Neural cell (in vitro differentiated cells): ENCODE measurements at regions not wholly inside any gene's neighbourhood (a gene's known extent, or its start where the extent isn't known, plus 50 kb on each side); places are given as distances from the start of the nearest gene placed in this dataset.

Experiments
- H2AFZ ChIP-seq: fragments of 200-600, 300-800 bp; sonication (generic), shearing (Covaris generic); 2 replicates; pipeline ENCODE4 v1.6.0; 2014; ENCODE audit warnings: low read depth, mild to moderate bottlenecking, antibody characterized with exemption, low read length, moderate library complexity
- H3F3A ChIP-seq: fragments of 200-600 bp; shearing (Covaris generic); 2 replicates; pipeline ENCODE4 v1.6.1; 2016; ENCODE audit warnings: mild to moderate bottlenecking, moderate library complexity, mixed read lengths, antibody characterized with exemption, low read length; ENCODE audit not compliant: insufficient read depth, poor library complexity, severe bottlenecking
- H3K27ac ChIP-seq: fragments of 200-600, 300-800 bp; sonication (generic), shearing (Covaris generic); 2 replicates; pipeline ENCODE4 v1.5.1; 2014; ENCODE audit warnings: mild to moderate bottlenecking, low read length, moderate library complexity
- H3K27me3 ChIP-seq: fragments of 300-800, 200-600 bp; sonication (generic), shearing (Covaris generic); 2 replicates; pipeline ENCODE4 v1.6.0; 2014; ENCODE audit warnings: mild to moderate bottlenecking, low read depth, low read length, moderate library complexity; ENCODE audit not compliant: insufficient read depth
- H3K36me3 ChIP-seq: fragments of 300-800, 200-600 bp; sonication (generic), shearing (Covaris generic); 2 replicates; pipeline ENCODE4 v1.5.1; 2014; ENCODE audit warnings: mild to moderate bottlenecking, antibody characterized with exemption, low read length, moderate library complexity; ENCODE audit not compliant: insufficient read depth
- H3K4me2 ChIP-seq: fragments of 300-800, 200-600 bp; sonication (generic), shearing (Covaris generic); 2 replicates; pipeline ENCODE4 v1.6.0; 2014; ENCODE audit warnings: mild to moderate bottlenecking, low read length
- H3K4me3 ChIP-seq: fragments of 300-800, 200-600 bp; sonication (generic), shearing (Covaris generic); 2 replicates; pipeline ENCODE4 v1.5.1; 2014; ENCODE audit warnings: mild to moderate bottlenecking, low read length, moderate library complexity
- H3K79me2 ChIP-seq: fragments of 200-600 bp; shearing (Covaris generic); replicated peaks from 2 replicates; pipeline ENCODE4 v1.6.0; 2014; ENCODE audit warnings: mild to moderate bottlenecking, low read length, moderate library complexity; ENCODE audit not compliant: insufficient read depth
- H3K9ac ChIP-seq: fragments of 300-800, 200-600 bp; sonication (generic), shearing (Covaris generic); 2 replicates; pipeline ENCODE4 v1.6.1; 2016; ENCODE audit warnings: mild to moderate bottlenecking, low read length, mixed read lengths
- H3K9me2 ChIP-seq: fragments of 200-600 bp; shearing (Covaris generic); 2 replicates; pipeline ENCODE4 v1.6.1; 2016; ENCODE audit warnings: mild to moderate bottlenecking, low read length, mixed read lengths; ENCODE audit not compliant: insufficient read depth
- H3K9me3 ChIP-seq: fragments of 200-600, 300-800 bp; sonication (generic), shearing (Covaris generic); 2 replicates; pipeline ENCODE4 v1.6.1; 2016; ENCODE audit warnings: mild to moderate bottlenecking, mixed run types, low read length, moderate library complexity, mixed read lengths
- H4K20me1 ChIP-seq: fragments of 200-600 bp; shearing (Covaris generic); 2 replicates; pipeline ENCODE4 v1.6.1; 2016; ENCODE audit warnings: mild to moderate bottlenecking, mixed run types; ENCODE audit not compliant: insufficient read depth
- EP300 ChIP-seq: fragments of 450-650 bp; conservative IDR thresholded peaks from 2 replicates; pipeline ENCODE4 v1.6.1; 2014; ENCODE audit warnings: antibody characterized with exemption, mild to moderate bottlenecking, moderate library complexity; ENCODE audit not compliant: poor library complexity, severe bottlenecking
- EZH2 ChIP-seq: fragments of 200-600, 300-800 bp; shearing (Covaris generic), sonication (generic); IDR thresholded peaks from 2 replicates; pipeline ENCODE4 v1.6.1; 2014; ENCODE audit warnings: antibody characterized with exemption, low read length, borderline replicate concordance, mild to moderate bottlenecking; ENCODE audit not compliant: insufficient read depth, poor library complexity, severe bottlenecking
- MXI1 ChIP-seq: fragments of 450-650 bp; conservative IDR thresholded peaks from 2 replicates; pipeline ENCODE4 v1.6.1; 2014; ENCODE audit warnings: antibody characterized with exemption, mild to moderate bottlenecking; ENCODE audit not compliant: poor library complexity, severe bottlenecking
- POLR2AphosphoS5 ChIP-seq: IDR thresholded peaks from 2 replicates; pipeline ENCODE4 v1.6.1; 2012
- RAD21 ChIP-seq: fragments of 450-650 bp; conservative IDR thresholded peaks from 2 replicates; pipeline ENCODE4 v1.6.1; 2014; ENCODE audit warnings: antibody characterized with exemption, mild to moderate bottlenecking, moderate library complexity
- SMC3 ChIP-seq: fragments of 450-650 bp; conservative IDR thresholded peaks from 2 replicates; pipeline ENCODE4 v1.6.1; 2014; ENCODE audit warnings: antibody characterized with exemption, mild to moderate bottlenecking, moderate library complexity; ENCODE audit not compliant: poor library complexity
- TAF1 ChIP-seq: IDR thresholded peaks from 2 replicates; pipeline ENCODE4 v1.6.1; 2012; ENCODE audit warnings: low read depth
- TF ChIP-seq, protein P1 (sequence below): fragments of 450-650 bp; IDR thresholded peaks from 2 replicates; pipeline ENCODE4 v1.5.1; 2014; ENCODE audit warnings: antibody characterized with exemption, mild to moderate bottlenecking, moderate library complexity; ENCODE audit not compliant: poor library complexity, severe bottlenecking
- TF ChIP-seq, protein P2 (sequence below): IDR thresholded peaks from 2 replicates; pipeline ENCODE4 v1.6.1; 2012; ENCODE audit warnings: borderline replicate concordance

DNA sequence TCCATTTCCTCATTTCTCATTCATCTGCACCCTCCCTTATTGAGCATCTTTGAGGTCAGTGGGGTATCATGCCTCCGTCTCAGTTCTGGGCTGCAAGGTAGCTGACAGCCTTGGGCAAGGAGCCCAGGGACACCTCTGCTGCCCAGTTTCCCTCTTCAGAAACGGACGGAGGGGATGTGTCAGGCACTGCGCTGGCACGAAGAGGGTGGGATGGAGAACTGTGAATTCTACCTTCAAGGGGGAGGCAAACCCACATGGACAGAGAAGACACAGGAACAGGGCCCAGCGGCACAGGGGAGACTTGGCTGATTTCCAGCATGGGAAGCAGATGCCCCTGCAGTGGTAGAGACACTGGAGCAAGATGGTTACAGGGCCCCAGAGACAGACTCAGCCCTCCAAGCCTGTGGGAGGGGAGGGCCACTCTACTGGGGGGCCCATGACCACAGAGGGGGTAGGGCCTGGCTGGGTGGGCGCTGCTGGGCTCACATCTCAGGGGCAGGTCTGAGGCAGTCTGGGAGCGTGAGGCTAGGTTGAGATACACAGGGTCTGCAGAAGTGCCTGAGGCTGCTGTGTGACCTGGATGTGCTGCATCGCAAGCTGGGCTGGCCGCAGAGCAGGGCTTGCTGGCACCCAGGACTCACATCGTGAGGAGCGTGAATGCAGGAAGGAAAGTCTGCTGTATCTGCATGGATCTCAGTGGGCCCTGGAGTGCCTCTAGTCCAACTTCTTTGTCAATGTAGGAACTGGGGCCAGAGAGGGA, 92.3 kb downstream of the HS1BP3 start:
- no peak overlapping the region for H2AFZ ChIP-seq
- no peak overlapping the region for H3K4me2 ChIP-seq
- no peak overlapping the region for H3K4me3 ChIP-seq
- TF ChIP-seq EP300: no peak
- TF ChIP-seq, protein P1, sequence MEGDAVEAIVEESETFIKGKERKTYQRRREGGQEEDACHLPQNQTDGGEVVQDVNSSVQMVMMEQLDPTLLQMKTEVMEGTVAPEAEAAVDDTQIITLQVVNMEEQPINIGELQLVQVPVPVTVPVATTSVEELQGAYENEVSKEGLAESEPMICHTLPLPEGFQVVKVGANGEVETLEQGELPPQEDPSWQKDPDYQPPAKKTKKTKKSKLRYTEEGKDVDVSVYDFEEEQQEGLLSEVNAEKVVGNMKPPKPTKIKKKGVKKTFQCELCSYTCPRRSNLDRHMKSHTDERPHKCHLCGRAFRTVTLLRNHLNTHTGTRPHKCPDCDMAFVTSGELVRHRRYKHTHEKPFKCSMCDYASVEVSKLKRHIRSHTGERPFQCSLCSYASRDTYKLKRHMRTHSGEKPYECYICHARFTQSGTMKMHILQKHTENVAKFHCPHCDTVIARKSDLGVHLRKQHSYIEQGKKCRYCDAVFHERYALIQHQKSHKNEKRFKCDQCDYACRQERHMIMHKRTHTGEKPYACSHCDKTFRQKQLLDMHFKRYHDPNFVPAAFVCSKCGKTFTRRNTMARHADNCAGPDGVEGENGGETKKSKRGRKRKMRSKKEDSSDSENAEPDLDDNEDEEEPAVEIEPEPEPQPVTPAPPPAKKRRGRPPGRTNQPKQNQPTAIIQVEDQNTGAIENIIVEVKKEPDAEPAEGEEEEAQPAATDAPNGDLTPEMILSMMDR: no peak
- TF ChIP-seq MXI1: no peak
- no peak for TF ChIP-seq POLR2AphosphoS5
- no peak for TF ChIP-seq EZH2
- no peak for TF ChIP-seq TAF1
- no peak for TF ChIP-seq RAD21
- TF ChIP-seq, protein P2, sequence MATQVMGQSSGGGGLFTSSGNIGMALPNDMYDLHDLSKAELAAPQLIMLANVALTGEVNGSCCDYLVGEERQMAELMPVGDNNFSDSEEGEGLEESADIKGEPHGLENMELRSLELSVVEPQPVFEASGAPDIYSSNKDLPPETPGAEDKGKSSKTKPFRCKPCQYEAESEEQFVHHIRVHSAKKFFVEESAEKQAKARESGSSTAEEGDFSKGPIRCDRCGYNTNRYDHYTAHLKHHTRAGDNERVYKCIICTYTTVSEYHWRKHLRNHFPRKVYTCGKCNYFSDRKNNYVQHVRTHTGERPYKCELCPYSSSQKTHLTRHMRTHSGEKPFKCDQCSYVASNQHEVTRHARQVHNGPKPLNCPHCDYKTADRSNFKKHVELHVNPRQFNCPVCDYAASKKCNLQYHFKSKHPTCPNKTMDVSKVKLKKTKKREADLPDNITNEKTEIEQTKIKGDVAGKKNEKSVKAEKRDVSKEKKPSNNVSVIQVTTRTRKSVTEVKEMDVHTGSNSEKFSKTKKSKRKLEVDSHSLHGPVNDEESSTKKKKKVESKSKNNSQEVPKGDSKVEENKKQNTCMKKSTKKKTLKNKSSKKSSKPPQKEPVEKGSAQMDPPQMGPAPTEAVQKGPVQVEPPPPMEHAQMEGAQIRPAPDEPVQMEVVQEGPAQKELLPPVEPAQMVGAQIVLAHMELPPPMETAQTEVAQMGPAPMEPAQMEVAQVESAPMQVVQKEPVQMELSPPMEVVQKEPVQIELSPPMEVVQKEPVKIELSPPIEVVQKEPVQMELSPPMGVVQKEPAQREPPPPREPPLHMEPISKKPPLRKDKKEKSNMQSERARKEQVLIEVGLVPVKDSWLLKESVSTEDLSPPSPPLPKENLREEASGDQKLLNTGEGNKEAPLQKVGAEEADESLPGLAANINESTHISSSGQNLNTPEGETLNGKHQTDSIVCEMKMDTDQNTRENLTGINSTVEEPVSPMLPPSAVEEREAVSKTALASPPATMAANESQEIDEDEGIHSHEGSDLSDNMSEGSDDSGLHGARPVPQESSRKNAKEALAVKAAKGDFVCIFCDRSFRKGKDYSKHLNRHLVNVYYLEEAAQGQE: no peak
- no peak for TF ChIP-seq SMC3
- H3K79me2 ChIP-seq: no peaks in the 10 kb centered on the region
- no peak overlapping the region for H3K27ac ChIP-seq
- no peaks in the 10 kb centered on the region for H3F3A ChIP-seq
- H3K27me3 ChIP-seq: no peaks in the 10 kb centered on the region
- no peaks in the 10 kb centered on the region for H3K9me2 ChIP-seq
- H3K9me3 ChIP-seq: no peaks in the 10 kb centered on the region
- H3K9ac ChIP-seq: no peak overlapping the region
- no peaks in the 10 kb centered on the region for H4K20me1 ChIP-seq
- no peaks in the 10 kb centered on the region for H3K36me3 ChIP-seq

DNA sequence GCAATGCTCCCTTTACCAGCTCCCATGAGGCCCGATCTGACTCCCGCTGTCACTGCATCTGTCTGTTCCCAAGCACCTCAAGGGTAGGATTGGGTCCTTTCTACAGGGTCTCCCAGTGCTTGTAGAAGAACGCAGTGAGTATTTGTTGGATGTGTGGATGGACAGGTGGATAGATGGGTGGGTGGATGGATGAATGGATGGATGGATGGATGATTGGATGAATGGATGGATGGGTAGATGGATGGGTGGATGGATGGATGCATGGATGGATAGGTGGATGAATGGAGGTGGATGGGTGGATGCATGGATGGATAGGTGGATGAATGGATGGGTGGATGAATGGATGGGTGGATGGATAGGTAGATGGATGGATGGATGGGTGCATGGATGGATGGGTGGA, 91.6 kb downstream of the HS1BP3 start:
- H3K4me2 ChIP-seq: no peak overlapping the region
- H3K27me3 ChIP-seq: no peaks in the 10 kb centered on the region
- H3K9ac ChIP-seq: no peak overlapping the region
- H3F3A ChIP-seq: no peaks in the 10 kb centered on the region
- no peaks in the 10 kb centered on the region for H3K36me3 ChIP-seq
- TF ChIP-seq RAD21 (no peak), MXI1 (no peak), EZH2 (no peak), SMC3 (no peak), EP300 (no peak), POLR2AphosphoS5 (no peak), TAF1 (no peak)
- TF ChIP-seq, protein P1: no peak
- TF ChIP-seq, protein P2: no peak
- H4K20me1 ChIP-seq: no peaks in the 10 kb centered on the region
- H3K27ac ChIP-seq: no peak overlapping the region
- no peaks in the 10 kb centered on the region for H3K9me3 ChIP-seq
- H3K9me2 ChIP-seq: no peaks in the 10 kb centered on the region
- H2AFZ ChIP-seq: no peak overlapping the region
- no peak overlapping the region for H3K4me3 ChIP-seq
- H3K79me2 ChIP-seq: no peaks in the 10 kb centered on the region
